ENCODE measurements at regions not wholly inside any gene's neighbourhood (a gene's known extent, or its start where the extent isn't known, plus 50 kb on each side); places are given as distances from the start of the nearest gene placed in this dataset.
"Not testable (repeated sequence)": the region's sequence is repeated elsewhere in the genome, so short reads cannot be mapped to it uniquely, and the experiment has no call there.

DNA sequence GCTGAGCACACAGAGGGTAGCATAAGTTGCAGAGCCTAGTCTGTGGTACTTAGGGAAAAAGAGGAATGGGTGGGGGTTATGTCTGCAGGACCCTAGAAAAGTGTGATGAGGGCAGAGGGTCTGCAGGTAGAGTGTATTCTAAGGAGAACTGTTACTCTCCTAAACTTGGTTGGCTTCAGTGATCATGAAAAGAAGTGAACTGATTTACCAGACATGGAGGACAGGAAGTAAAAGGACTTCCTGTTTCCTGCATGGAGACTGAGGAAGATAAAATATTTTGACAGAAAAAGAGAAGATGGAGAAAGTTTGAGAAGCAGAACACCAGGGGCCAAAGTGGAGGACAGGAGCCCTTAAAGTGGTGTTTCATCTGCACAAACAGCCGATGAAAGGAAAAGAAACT lies 472.2 kb downstream of the TMEM121 start:
- not testable (repeated sequence) for DNase-seq (ENCODE audit: low spot score); H3K4me1 ChIP-seq (ENCODE audit: insufficient read depth); H3K27me3 ChIP-seq (ENCODE audit: insufficient read depth); ATAC-seq; H3K36me3 ChIP-seq (ENCODE audit: insufficient read depth); H3K4me3 ChIP-seq; H2AFZ ChIP-seq; H3K79me2 ChIP-seq (replicated peaks; ENCODE audit: insufficient read depth); H3F3A ChIP-seq (replicated peaks; ENCODE audit: low read depth); H4K20me1 ChIP-seq (replicated peaks; ENCODE audit: insufficient read depth); H3K4me2 ChIP-seq; H3K4me3 Mint-ChIP-seq; H3K4me1 Mint-ChIP-seq; H3K9me2 ChIP-seq (ENCODE audit: insufficient read depth); H3K27ac Mint-ChIP-seq; H3K27ac ChIP-seq (ENCODE audit: low read depth)
- H3K9me3 Mint-ChIP-seq: peaks cover 83% of the 10 kb centered on the region
- H3K36me3 Mint-ChIP-seq (ENCODE audit: low read depth): peaks cover 48% of the 10 kb centered on the region
- peaks cover 11% of the 10 kb centered on the region for H3K27me3 Mint-ChIP-seq (ENCODE audit: insufficient read depth, low read depth, poor library complexity)

DNA sequence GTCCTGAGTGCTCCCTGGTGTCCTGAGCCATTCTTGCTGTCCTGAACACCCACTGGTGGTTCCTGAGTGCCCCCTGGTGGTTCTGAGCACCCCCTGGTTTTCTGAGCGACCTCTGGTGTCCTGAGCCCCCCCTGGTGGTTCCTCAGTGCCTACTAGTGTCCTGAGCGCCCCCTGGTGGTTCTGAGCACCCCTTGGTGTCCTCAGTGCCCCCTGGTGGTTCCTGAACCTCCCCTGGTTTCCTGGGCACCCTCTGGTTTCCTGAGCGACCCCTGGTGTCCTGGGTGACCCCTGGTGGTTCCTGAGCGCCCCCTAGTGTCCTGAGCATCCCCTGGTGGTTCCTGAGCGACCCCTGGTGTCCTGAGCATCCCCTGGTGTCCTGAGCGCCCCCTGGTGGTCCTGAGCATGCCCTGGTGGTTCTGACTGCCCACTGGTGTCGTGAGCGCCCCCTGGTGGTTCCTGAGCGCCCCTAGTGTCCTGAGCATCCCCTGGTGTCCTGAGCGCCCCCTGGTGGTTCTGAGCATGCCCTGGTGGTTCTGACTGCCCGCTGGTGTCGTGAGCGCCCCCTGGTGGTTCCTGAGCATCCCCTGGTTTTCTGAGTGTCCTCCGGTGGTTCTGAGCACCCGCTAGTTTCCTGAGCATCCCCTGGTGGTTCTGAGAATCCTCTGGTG lies 473.1 kb downstream of the TMEM121 start:
- Mint-ChIP-seq H3K4me1 (no peaks in the 10 kb centered on the region), H3K27ac (no peak overlapping the region), H3K4me3 (no peak overlapping the region), H3K36me3 (ENCODE audit: low read depth) (peaks cover 41% of the 10 kb centered on the region), H3K27me3 (ENCODE audit: insufficient read depth, low read depth, poor library complexity) (peaks cover 11% of the 10 kb centered on the region), H3K9me3 (peaks cover 80% of the 10 kb centered on the region)
- Histone ChIP-seq H4K20me1 (replicated peaks; ENCODE audit: insufficient read depth) (no peaks in the 10 kb centered on the region), H3F3A (replicated peaks; ENCODE audit: low read depth) (0 out of 2 replicates have a peak, but pooled peaks cover 4% of the 10 kb centered on the region), H3K9me2 (ENCODE audit: insufficient read depth) (no peaks in the 10 kb centered on the region), H3K79me2 (replicated peaks; ENCODE audit: insufficient read depth) (no peaks in the 10 kb centered on the region), H3K27ac (ENCODE audit: low read depth) (no peak overlapping the region), H3K27me3 (ENCODE audit: insufficient read depth) (no peaks in the 10 kb centered on the region), H3K36me3 (ENCODE audit: insufficient read depth) (no peaks in the 10 kb centered on the region), H3K4me3 (no peak overlapping the region), H3K4me1 (ENCODE audit: insufficient read depth) (no peaks in the 10 kb centered on the region), H2AFZ (no peak overlapping the region), H3K4me2 (no peak overlapping the region)
- DNase-seq (ENCODE audit: low spot score) (peak; percentile 43), ATAC-seq (no peak)
- no peak for TF ChIP-seq NANOG (IDR thresholded peaks at IDR 0.05; ENCODE audit: borderline replicate concordance)
- TF ChIP-seq, protein P1, sequence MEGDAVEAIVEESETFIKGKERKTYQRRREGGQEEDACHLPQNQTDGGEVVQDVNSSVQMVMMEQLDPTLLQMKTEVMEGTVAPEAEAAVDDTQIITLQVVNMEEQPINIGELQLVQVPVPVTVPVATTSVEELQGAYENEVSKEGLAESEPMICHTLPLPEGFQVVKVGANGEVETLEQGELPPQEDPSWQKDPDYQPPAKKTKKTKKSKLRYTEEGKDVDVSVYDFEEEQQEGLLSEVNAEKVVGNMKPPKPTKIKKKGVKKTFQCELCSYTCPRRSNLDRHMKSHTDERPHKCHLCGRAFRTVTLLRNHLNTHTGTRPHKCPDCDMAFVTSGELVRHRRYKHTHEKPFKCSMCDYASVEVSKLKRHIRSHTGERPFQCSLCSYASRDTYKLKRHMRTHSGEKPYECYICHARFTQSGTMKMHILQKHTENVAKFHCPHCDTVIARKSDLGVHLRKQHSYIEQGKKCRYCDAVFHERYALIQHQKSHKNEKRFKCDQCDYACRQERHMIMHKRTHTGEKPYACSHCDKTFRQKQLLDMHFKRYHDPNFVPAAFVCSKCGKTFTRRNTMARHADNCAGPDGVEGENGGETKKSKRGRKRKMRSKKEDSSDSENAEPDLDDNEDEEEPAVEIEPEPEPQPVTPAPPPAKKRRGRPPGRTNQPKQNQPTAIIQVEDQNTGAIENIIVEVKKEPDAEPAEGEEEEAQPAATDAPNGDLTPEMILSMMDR (conservative IDR thresholded peaks at IDR 0.05; ENCODE audit: low read depth in 2 of 2): peak; percentile 19 to 32; a peak in 3 of 4 replicates

DNA sequence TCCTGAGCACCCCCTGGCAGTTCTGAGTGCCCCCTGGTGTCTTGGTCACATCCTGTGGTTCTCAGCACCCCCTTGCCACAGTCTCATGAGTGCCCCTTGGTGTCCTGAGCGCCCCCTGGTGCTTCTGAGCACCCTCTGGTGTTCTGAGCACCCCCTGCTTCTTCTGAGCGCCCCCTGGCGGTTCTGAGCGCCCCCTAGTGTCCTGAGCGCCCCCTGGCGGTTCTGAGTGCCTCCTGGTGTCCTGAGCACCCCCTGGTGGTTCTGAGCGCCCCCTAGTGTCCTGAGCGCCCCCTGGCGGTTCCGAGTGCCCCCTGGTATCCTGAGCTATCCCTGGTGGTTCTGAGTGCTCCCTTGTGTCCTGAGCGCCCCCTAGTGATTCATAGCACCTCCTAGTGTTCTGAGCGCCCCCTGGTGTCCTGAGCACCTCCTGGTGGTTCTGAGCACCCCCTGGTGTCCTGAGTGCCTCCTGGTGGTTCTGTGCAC lies 473.7 kb downstream of the TMEM121 start:
- peaks cover 11% of the 10 kb centered on the region for H3K27me3 Mint-ChIP-seq (ENCODE audit: insufficient read depth, low read depth, poor library complexity)
- H3K27ac ChIP-seq (ENCODE audit: low read depth); H2AFZ ChIP-seq; H3K4me3 Mint-ChIP-seq; DNase-seq (ENCODE audit: low spot score); H3K4me3 ChIP-seq; ATAC-seq; H3K9me2 ChIP-seq (ENCODE audit: insufficient read depth); H3F3A ChIP-seq (replicated peaks; ENCODE audit: low read depth); H3K27me3 ChIP-seq (ENCODE audit: insufficient read depth); H3K36me3 ChIP-seq (ENCODE audit: insufficient read depth); H3K4me2 ChIP-seq; H3K27ac Mint-ChIP-seq; H3K79me2 ChIP-seq (replicated peaks; ENCODE audit: insufficient read depth); H3K4me1 Mint-ChIP-seq; H3K4me1 ChIP-seq (ENCODE audit: insufficient read depth); H4K20me1 ChIP-seq (replicated peaks; ENCODE audit: insufficient read depth): not testable (repeated sequence)
- peaks cover 79% of the 10 kb centered on the region for H3K9me3 Mint-ChIP-seq
- peaks cover 39% of the 10 kb centered on the region for H3K36me3 Mint-ChIP-seq (ENCODE audit: low read depth)

DNA sequence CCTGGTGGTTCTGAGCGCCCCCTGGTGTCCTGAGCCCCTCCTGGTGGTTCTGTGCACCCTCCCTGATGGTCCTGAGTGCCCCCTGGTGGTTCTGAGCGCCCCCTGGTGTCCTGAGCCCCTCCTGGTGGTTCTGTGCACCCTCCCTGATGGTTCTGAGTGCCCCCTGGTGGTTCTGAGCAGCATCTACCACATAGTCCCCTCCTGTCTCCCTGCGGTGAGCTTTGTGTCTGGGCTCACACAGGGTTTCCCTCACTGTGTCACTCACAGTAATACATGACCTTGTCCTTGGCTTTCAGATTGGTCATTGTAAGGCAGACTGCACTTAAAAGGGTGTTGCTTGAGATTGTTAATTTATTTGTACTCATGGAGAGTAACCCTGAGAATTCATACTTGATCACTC lies 474.9 kb downstream of the TMEM121 start:
- not testable (repeated sequence) for H3F3A ChIP-seq (replicated peaks; ENCODE audit: low read depth); H3K27ac Mint-ChIP-seq; H3K4me3 Mint-ChIP-seq; H3K4me1 ChIP-seq (ENCODE audit: insufficient read depth); H3K4me2 ChIP-seq; ATAC-seq; H3K4me1 Mint-ChIP-seq; H3K36me3 ChIP-seq (ENCODE audit: insufficient read depth); H4K20me1 ChIP-seq (replicated peaks; ENCODE audit: insufficient read depth); H3K4me3 ChIP-seq; H3K27me3 ChIP-seq (ENCODE audit: insufficient read depth); H3K9me2 ChIP-seq (ENCODE audit: insufficient read depth); H3K27ac ChIP-seq (ENCODE audit: low read depth); H3K79me2 ChIP-seq (replicated peaks; ENCODE audit: insufficient read depth); H2AFZ ChIP-seq; DNase-seq (ENCODE audit: low spot score)
- Mint-ChIP-seq H3K36me3 (ENCODE audit: low read depth) (peaks cover 39% of the 10 kb centered on the region), H3K27me3 (ENCODE audit: insufficient read depth, low read depth, poor library complexity) (peaks cover 11% of the 10 kb centered on the region), H3K9me3 (peaks cover 82% of the 10 kb centered on the region)
